ENCODE measurements at regions not wholly inside any gene's neighbourhood (a gene's known extent, or its start where the extent isn't known, plus 50 kb on each side); places are given as distances from the start of the nearest gene placed in this dataset.

DNA sequence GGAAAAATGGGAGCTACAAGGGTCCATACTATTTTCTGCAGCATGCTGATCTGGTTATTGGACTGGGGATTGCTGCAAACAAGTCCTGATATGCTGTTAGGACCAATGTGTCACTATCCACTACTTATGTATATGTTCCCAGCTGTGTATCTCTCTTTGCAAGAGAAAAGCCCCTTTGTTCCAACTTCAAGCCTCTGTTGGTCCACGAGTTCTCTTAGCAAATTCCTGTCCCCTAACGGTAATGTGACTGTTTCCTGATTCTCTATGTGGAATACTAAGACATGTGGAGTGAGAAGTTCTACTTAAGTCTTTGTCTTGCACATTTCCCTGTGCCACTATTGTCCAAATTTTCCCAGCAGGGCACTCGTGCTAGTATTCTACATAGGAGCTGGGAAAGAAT is 557.7 kb downstream of the FSCB start:
- Histone ChIP-seq H3K27ac (ENCODE audit: extremely low read length, insufficient read depth, low read length) (no peak overlapping the region), H4K20me1 (ENCODE audit: insufficient read depth, low read length) (no peaks in the 10 kb centered on the region), H3K4me1 (ENCODE audit: insufficient read depth, low read length) (no peaks in the 10 kb centered on the region), H2AFZ (ENCODE audit: low read length) (no peak overlapping the region), H3K9ac (ENCODE audit: insufficient read depth, low read depth, low read length) (no peak overlapping the region), H3K4me3 (replicated peaks in 1 of 3; ENCODE audit: insufficient read depth in 1 of 3, low read depth in 2 of 3, low read length in 3 of 3) (no peak overlapping the region), H3K27me3 (ENCODE audit: control insufficient read depth in 1 of 2, insufficient read depth in 2 of 2, low read length in 2 of 2) (no peaks in the 10 kb centered on the region), H3K36me3 (replicated peaks in 1 of 2; ENCODE audit: control insufficient read depth in 1 of 2, insufficient read depth in 2 of 2, low read length in 2 of 2) (no peaks in the 10 kb centered on the region), H3K9me3 (ENCODE audit: low read length) (no peaks in the 10 kb centered on the region), H3K4me2 (ENCODE audit: low read depth, low read length) (no peak overlapping the region), H3K79me2 (ENCODE audit: insufficient read depth, low read length) (no peaks in the 10 kb centered on the region)
- no peak for TF ChIP-seq ZNF747 (CRISPR knock-in tag; IDR thresholded peaks at IDR 0.05; ENCODE audit: borderline replicate concordance)
- TF ChIP-seq, protein P1, sequence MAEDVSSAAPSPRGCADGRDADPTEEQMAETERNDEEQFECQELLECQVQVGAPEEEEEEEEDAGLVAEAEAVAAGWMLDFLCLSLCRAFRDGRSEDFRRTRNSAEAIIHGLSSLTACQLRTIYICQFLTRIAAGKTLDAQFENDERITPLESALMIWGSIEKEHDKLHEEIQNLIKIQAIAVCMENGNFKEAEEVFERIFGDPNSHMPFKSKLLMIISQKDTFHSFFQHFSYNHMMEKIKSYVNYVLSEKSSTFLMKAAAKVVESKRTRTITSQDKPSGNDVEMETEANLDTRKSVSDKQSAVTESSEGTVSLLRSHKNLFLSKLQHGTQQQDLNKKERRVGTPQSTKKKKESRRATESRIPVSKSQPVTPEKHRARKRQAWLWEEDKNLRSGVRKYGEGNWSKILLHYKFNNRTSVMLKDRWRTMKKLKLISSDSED (CRISPR knock-in tag; IDR thresholded peaks at IDR 0.05) = no peak
- no peak for TF ChIP-seq E2F2 (CRISPR knock-in tag; IDR thresholded peaks at IDR 0.05; ENCODE audit: borderline replicate concordance)
- TF ChIP-seq ZNF629 (CRISPR knock-in tag; conservative IDR thresholded peaks at IDR 0.05) = no peak
- TF ChIP-seq ZNF572 (CRISPR knock-in tag; IDR thresholded peaks at IDR 0.05) = no peak
- TF ChIP-seq, protein P2, sequence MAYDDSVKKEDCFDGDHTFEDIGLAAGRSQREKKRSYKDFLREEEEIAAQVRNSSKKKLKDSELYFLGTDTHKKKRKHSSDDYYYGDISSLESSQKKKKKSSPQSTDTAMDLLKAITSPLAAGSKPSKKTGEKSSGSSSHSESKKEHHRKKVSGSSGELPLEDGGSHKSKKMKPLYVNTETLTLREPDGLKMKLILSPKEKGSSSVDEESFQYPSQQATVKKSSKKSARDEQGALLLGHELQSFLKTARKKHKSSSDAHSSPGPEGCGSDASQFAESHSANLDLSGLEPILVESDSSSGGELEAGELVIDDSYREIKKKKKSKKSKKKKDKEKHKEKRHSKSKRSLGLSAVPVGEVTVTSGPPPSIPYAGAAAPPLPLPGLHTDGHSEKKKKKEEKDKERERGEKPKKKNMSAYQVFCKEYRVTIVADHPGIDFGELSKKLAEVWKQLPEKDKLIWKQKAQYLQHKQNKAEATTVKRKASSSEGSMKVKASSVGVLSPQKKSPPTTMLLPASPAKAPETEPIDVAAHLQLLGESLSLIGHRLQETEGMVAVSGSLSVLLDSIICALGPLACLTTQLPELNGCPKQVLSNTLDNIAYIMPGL (CRISPR knock-in tag; IDR thresholded peaks at IDR 0.05; ENCODE audit: borderline replicate concordance in 1 of 2, low read depth in 1 of 2) = no peak
- intact Hi-C loops (cut with micrococcal nuclease; ENCODE audit: unreplicated experiment) (no loop called here), in situ Hi-C loops (cut with HindIII; ENCODE audit: extremely low pct_ligation_motif_present, low pct_unique_long_range_greater_than_20kb) (no loop called here)
- ChIA-PET POLR2A (no interaction called here), CTCF (ENCODE audit: low intra/inter-chr PET ratio, low total read pairs) (no interaction called here)
- BruUV-seq (replicated peaks) = no TSS peak
- DNase-seq (ENCODE audit: low spot score) = no peak
- ATAC-seq = no peak
- no peak for FAIRE-seq
- 0% methylated on average over 3 of the region's 3 CpGs for WGBS (ENCODE audit: low lambda C conversion rate)
